HG02763 (cell line): ENCODE measurements at regions not wholly inside any gene's neighbourhood (a gene's known extent, or its start where the extent isn't known, plus 50 kb on each side); places are given as distances from the start of the nearest gene placed in this dataset.
"Not testable (repeated sequence)": the region's sequence is repeated elsewhere in the genome, so short reads cannot be mapped to it uniquely, and the experiment has no call there.

Experiments
- ATAC-seq: cut with Tn5 transposase; IDR thresholded peaks from one replicate; pipeline ENCODE4 v1.9.1; 2021; ENCODE audit warnings: mild to moderate bottlenecking, moderate library complexity; ENCODE audit not compliant: unreplicated experiment

DNA sequence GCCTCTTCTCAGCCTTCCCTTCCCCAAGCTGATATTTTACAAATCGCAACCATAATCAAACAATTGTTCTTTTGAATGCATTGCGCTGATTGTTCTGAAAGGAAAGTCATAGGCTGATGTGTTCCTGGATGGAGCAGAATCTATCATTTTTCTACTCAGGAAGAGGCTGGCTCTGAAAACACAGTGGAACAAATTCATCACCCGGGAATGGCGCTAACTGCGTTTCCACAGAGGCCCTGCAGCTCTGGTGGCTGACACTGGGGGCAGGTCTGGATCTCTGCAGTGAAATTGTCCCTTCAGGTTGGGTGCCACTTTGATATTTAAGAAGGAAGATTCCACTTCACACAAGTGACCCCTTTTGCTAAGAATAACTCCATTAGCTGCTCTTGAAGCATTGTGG, 1060.8 kb downstream of the UQCRFS1 start:
- ATAC-seq = no peak

DNA sequence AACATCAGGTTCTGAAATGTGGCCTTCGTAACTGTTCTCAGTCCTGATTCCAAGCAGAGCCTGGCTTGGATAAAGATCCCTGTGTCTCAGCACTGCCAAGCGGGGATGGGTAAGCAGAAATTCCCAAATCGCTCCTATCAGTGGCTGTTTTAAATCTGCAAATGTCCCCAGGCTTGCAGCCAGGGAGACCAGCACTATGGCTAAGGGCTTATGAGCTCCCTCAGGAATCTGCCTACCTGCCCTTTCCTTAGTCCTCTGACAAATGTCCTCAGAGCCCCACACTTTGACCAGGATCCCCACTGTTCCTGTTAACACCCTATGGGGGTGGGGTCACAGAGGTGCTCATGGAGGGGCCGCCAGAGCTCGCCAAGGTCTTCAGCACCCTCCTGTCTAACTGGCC, 1062.8 kb downstream of the UQCRFS1 start:
- no peak for ATAC-seq

DNA sequence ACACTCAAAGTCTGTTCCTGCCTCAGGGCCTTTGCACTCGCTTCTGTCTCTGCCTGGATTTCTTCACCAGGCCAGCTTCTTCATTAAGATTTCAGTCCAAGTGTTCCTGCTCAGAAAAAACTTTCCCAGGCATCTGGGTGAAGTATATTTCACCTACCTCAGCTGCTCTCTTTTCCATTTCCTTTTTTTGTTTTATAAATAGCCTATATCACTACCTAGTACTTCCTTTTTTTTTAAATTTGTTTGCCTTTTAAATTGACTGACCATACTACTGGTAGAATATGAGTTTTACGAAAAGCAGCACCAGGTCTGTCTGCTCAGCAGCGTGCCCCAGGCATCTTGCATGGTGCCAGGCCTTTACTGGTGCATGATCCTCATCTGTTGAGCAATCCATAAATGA, 1064.4 kb downstream of the UQCRFS1 start:
- no peak for ATAC-seq

DNA sequence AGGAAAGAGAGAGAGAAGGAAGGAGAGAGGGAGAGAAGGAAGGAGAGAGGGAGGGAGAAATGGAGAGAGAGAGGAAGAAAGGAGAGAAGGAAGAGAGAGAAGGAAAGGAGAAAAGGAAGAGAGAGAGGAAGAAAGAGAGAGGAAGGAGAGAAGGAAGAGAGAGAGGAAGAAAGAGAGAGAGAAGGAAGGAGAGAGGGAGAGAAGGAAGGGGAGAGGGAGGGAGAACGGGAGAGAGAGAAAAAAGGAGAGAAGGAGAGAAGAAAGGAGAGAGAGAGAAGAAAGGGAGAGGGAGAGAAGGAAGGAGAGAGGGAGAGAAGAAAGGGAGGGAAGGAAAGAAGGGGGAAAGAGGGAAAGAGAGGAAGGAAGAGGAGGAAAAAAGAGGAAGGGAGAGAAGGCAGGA, 1070.7 kb downstream of the UQCRFS1 start:
- ATAC-seq = no peak

DNA sequence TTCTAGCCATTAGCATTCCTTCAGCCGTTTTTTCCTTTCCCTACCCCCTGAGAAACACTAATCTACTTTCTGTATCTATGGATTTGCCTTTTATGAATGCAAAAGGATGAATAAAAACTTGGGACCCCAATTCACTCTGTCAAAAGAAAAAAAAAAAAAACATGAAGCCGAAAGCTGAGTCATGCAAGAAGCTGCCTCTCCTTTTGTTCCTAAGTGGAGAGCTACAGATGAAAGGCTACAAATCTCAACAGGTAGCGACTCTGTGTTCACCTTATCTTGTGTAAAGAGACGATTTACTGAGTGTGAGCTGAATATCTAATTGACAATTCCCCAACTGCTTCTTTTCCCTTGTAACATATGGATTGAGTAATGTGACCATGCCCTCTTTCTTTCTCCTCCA, 1072.8 kb downstream of the UQCRFS1 start:
- no peak for ATAC-seq

DNA sequence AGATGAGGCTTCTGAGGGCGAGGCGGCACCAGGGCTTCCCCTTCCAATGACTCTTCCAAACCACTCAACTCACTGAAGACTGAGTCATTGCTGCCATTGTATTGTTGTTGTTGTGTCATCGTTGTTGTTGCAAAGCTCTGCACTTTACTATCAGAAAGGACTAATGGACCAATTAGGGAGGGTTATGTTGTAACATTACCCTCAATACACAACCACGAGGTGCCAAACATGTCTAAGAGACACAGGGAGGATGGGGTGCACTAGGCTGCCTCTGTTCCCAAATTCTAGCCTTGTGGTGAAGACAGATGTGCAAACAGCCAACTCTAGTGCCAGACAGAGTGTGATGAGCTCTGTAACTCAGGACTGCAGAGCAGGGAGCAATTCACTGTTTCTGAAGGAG, 1075.2 kb downstream of the UQCRFS1 start:
- ATAC-seq = no peak

DNA sequence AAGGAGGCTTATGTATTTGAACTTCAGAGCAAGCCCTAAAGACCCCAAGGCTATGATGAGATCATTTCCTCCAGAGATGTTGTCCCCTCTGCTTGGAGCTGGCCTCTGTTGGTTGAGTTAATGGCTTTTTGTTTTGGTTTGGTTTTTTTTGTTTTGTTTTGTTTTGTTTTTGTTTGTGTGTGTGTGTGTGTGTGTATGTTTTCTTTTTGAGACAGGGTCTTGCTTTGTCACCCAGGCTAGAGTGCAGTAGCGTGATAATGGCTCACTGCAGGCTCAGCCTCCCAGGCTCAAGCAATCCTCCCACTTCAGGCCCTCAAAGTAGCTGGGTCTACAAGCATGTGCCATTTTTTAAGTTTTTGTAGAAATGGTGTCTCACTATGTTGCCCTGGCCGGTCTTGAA, 1076.2 kb downstream of the UQCRFS1 start:
- no peak for ATAC-seq

DNA sequence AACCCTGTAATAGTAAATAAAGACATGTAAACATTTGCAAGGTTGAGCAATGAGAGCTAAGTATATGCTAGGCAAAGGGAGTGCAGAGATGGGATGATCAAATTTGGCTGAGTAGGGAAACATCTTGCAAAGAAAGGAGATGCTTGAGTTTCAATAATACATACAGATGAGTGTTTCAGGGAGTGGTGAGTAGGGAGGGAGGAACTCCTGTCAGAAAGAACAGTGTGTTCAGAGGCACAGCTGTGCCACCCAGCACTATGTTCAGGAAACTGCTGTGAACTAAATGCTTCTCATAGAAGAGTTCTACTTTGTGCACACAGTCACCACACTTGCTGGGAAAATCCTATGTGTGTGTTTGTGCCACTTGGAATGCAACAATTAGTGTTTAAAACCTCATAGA, 1077.1 kb downstream of the UQCRFS1 start:
- ATAC-seq = no peak

DNA sequence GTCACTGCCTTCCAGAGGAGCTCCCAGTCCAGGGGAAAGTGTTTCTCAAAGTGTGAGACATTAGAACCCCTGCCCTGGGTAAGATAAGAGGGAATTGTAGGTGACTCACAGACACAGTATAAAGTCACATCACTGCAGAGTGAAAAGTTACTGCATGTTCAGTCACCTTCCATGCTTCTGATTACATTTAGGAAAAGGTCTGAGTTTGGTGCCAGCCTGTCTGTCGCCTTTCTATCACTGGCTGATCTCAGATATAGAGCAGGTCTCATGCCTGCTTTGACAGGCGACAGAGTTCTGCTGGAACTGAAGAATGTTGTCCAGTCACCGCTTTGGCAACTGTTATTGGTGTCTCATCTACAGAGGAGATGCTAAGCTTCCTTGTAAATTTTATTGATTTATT, 1078.6 kb downstream of the UQCRFS1 start:
- no peak for ATAC-seq

DNA sequence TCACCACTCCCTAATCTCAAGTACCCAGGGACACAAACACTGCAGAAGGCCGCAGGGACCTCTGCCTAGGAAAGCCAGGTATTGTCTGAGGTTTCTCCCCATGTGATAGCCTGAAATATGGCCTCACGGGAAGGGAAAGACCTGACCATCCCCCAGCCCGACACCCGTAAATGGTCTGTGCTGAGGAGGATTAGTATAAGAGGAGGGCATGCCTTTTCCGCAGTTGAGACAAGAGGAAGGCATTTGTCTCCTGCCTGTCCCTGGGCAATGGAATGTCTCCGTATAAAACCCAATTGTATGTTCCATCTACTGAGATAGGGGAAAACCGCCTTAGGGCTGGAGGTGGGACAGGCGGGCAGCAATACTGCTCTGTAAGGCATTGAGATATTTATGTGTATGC, 1082.1 kb downstream of the UQCRFS1 start:
- not testable (repeated sequence) for ATAC-seq

DNA sequence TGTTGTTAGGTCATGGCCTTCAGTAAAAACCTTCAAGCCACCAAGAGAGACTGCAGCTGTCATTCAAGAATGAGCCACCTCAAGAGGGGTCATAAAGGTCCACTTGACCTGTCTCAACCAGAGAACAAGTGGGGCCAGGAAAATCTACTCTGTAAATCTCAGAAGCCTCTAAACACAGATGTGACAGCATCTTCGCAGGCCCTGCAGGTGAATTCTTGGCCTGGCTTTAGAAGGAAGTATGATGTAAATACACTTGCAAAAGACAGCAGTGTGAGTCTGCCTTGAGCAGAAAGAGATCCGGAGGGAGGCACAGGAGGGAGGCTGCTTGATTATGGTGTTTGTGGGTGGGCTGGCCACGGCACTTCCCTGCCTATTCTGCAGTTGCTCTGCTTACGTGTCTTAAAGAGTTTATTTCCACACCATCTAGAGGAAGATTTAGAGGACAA, 1082.9 kb downstream of the UQCRFS1 start:
- ATAC-seq = no peak

DNA sequence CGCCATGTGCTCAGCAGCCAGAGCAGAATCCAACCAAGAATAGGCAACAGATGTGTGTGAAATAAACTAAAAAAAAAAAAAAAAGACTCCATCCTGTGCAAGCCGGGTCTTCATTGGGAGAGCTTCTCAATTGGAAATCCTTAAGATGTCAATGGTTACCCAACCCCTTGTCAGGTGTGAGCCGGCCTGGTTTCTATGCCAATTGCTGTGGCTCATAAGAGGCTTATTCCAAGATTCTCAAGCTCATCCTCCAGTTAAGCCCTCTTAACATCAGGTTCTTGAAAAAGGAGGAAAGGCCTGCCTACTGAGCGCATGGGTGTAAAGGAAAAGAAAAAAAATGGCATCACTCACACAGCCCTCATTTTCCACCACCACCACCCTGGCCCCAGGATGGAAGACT, 1084.6 kb downstream of the UQCRFS1 start:
- no peak for ATAC-seq

DNA sequence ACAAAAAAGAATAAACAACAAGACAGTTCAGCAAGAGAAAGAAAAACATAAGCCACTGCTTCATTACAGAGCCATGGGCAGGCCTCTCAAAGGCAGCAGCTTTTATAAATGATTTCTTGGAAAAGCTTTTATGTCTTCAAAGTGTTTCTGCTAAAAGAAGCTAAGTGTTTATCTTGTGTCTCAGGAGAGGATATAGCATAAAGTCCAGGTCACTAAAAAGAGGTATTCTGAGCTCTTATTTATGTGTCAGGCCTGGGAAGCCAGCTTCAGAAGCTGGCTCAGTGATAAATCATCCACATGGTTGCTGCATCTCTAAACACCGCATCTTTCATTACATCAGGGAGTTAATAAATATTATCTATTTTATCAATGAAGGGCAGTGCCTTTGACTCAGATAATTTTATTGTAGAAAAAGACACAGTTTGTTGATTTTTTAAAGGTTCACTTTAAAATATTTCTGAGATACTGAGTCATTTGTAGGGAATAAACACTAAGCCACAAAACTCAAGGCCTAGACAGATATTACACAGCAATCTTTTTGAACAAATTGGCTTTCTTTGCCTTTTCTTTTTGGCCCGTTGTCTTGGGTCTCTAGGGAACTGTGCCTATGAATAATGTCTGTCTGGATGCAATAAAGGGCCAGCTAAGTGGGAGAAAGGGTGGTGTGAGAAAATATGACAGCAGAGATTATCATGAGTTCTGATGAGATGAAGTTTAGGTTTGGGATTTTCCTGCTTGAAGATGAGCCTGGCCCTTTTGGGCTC, 1086.6 kb downstream of the UQCRFS1 start:
- no peak for ATAC-seq

DNA sequence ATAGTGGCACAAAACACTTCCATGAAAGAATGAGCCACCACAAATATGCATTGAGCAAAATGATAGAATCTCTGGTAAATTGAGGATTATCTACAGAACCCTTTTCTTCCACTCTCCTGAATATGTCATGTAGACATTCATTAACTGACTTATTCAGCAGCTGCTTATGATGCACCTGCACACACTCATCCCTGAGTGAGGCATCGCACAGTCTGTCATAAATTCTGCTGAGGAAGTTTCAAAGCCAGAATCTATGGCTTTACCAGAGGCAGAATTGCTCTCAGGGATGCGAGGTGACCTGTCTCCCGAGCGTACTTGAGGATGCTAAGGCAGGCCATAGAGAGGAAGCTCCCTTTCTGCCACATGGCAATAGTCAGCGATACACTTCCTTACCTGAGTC, 1090.2 kb downstream of the UQCRFS1 start:
- no peak for ATAC-seq

DNA sequence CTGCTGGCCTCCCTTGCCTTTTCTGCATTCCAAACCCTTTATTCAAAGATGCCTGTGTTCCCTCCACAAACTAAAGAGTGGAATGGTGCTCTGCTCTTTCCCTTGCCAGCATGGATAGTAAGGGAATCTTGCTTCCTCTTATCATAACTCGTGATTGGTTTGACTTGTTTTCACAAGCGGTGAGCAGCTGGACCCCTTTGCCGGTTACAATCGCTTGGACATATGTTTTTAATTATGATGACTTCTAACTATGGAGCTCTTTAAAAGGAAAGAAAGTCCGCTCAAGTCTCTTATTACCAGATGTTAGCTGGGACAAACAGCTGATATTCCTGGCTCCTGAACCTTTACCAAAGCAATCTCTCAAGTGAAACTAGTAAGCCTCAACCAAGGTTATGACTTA, 1094.7 kb downstream of the UQCRFS1 start:
- ATAC-seq = no peak

DNA sequence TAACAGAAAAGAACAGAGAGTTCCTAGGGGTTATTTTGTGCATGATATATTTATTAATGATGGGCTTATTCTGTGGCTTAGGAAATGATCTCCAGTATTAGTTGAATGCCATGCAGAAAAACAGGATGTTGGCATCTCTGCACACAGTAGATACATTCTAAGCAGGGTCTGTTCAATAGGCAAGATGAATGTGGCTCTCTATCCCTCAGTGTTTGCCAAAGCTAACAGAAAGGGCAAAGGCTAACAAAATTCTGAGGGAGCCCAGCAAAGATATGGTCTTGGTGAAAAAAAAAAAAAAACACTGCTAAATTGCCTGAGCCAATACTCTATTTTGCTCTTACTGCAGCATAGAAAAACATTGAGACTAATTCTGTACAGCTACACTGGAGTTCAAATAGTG, 1095.8 kb downstream of the UQCRFS1 start:
- no peak for ATAC-seq

DNA sequence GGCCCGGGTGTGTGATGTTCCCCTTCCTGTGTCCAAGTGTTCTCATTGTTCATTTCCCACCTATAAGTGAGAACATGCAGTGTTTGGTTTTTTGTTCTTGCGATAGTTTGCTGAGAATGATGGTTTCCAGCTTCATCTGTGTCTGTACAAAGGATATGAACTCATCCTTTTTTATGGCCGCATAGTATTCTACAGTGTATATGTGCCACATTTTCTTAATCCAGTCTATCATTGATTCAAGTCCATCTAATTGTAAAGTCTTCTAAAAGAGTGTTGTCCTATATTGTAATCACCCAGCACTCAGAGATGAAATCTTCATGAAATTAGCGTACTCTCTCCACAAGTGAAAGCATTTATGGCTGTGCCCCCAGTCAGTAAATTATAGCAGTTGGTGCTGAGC, 1096.6 kb downstream of the UQCRFS1 start:
- ATAC-seq = not testable (repeated sequence)

DNA sequence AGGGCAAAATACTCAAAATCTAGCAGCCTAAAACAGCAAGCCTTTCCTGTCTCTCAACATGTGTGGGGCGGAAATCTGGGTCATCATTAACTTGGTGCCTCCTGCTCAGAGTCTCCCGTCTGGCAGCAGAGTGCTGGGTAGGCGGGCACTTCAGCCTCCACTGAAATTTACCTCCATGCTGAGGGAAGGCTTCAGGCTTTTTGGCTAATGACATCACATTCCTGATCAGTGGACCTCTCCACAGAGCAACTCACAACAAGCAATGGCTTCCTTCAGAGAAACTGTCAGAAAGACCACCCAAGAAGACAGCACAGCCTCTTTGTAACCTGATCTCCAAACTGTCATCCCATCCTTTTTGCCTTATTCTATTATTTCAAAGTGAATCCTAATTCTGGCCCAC, 1109.0 kb downstream of the UQCRFS1 start:
- ATAC-seq = no peak

DNA sequence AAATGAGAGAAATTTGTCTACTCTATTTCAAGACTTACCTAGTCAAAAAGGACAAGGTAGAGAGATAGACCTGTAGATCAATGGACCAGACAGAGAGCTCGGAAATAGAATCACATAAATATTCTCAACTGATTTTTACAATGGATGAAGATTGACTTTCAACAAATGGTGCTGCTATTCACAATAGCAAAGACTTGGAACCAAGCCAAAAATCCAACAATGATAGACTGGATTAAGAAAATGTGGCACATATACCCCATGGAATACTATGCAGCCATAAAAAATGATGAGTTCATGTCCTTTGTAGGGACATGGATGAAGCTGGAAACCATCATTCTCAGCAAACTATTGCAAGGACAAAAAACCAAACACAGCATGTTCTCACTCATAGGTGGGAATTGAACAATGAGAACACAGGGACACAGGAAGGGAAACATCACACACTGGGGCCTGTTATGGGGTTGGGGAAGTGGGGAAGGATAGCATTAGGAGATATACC, 1128.2 kb downstream of the UQCRFS1 start:
- ATAC-seq = not testable (repeated sequence)

DNA sequence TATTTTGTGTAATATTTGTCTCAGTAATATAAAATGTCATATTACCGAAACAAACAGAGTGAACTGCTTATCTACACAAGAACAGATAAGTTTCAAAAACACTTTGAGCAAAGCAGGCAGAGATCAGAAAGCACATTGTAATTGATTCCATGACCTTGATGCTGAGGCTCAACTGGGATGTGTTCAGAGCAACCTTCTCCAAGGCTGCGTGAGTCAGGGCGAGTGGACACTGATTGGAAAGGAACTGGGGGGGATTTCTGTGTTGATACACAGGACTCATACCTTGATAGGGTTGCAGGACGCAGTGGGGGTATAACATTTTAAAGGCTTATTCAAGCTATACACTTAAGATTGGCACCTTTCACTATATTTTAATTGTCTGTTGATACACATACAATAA, 1136.3 kb downstream of the UQCRFS1 start:
- ATAC-seq = no peak

DNA sequence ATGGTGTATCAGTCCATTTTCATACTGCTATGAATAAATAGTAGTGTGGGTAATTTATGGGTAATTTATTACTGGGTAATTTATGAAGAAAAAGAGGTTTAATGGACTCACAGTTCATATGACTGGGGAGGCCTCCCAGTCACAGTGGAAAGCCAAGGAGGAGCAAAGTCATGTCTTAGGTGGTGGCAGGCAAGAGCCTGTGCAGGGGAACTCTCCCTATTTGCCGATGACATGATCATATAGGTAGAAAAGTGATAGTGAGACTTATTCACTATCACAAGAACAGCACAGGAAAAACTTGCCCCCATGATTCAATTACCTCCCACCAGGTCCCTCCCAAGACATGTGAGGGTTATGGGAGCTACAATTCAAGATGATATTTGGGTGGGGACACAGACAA, 1137.7 kb downstream of the UQCRFS1 start:
- ATAC-seq = no peak

DNA sequence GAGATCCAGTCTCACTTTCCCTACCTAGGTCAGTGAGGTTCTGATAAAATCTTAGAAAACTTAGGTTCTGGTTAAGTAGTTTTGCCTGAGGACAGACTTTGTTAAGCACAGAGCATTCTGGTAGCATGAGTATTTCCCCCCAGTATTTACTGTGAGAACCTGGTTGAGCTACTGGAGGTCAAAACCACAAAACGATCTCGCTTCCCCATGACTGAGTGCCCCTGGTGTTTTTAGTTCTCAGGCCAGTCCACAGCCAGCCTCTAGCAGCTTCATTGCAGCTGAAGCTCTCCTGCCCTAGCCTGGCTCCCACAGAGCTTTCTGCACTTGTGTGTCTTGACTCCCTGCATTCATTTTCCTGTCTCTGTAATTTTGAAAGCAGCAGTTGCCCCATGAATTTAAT, 1138.2 kb downstream of the UQCRFS1 start:
- ATAC-seq = no peak

DNA sequence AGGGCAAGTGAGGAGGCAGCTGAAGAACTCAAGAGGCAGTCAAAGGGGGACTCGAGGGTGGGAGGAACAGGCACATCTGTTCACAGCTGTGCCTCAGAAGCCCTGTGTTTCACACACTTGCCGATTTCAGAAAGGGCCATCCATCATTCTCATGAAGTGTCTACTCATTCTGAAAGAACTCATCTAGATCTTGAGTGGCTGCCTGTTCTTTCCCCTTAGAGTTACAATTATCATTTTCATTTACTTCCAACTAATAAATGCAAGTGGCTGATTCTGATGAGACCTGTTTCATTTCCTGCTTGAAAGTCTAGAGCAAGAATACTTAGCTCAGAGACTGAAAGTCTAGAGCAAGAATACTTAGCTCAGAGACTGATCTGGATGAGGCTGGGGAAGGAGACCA, 1145.1 kb downstream of the UQCRFS1 start:
- no peak for ATAC-seq
